LNCaP clone FGC (cell line): ENCODE measurements at regions not wholly inside any gene's neighbourhood (a gene's known extent, or its start where the extent isn't known, plus 50 kb on each side); places are given as distances from the start of the nearest gene placed in this dataset.
A peak's percentile ranks its signal among the peaks of the same experiment; 100 is the strongest.
"Not testable (repeated sequence)": the region's sequence is repeated elsewhere in the genome, so short reads cannot be mapped to it uniquely, and the experiment has no call there.

Source experiments
- DNase-seq: peaks from one replicate; pipeline ENCODE4 v3.0.0-alpha.2; 2011; ENCODE audit warnings: low read depth
- H3K4me3 ChIP-seq: 2 replicates; pipeline ENCODE4 v1.5.1; 2011; ENCODE audit warnings: mild to moderate bottlenecking, low read depth, low read length, control low read depth
- TF ChIP-seq, protein P1 (sequence below): IDR thresholded peaks from 2 replicates; pipeline ENCODE4 v1.5.1; 2012; ENCODE audit warnings: mild to moderate bottlenecking; ENCODE audit not compliant: control insufficient read depth, insufficient read depth; ENCODE audit errors: extremely low read depth

DNA sequence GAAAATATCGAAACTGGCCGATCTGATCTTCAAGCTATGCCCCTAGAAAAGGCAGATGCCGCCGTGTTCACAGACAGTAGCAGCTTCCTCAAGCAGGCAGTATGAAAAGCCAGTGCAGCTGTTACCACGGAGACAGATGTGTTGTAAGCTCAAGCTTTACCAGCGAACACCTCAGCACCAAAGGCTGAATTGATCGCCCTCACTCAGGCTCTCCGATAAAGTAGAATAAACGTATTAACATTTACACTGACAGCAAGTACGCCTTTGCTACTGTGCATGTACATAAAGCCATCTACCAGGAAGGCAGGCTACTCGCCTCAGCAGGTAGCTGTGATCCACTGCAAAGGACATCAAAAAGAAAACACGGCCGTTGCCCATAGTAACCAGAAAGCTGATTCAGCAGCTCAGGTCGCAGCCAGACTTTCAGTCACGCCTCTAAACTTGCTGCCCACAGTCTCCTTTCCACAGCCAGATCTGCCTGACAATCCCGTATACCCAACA, 122.8 kb upstream of the DEFB108B start:
- H3K4me3 ChIP-seq = not testable (repeated sequence)
- peak; percentile 7 for DNase-seq

DNA sequence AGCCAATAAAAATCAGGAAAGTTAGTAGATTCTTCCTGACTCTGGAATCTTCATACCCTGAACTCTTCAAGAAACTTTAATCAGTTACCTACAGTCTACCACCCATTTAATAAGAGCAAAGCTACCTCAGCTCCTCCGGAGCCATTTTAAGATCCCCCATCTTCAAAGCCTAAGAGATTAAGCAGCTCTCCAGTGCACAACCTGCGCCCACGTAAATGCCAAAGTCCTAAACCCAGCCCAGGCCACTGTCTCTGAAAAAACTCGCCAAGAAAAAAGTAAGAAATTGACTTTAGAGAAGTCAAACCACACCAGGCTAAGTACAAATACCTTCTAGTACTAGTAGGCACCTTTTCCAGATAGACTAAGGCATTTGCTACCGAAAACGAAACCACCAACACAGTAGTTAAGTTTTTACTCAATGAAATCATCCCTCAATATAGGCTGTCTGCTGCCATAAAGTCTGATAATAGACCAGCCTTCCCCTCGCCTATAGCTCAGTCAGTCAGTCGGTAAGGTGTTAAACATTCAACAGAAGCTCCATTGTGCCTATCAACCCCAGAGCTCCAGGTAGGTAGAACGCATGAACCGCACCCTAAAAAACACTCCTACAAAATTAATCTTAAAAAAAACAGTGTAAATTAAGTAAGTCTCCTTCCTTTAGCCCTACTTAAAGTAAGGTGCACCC, 122.2 kb upstream of the DEFB108B start:
- H3K4me3 ChIP-seq = not testable (repeated sequence)

DNA sequence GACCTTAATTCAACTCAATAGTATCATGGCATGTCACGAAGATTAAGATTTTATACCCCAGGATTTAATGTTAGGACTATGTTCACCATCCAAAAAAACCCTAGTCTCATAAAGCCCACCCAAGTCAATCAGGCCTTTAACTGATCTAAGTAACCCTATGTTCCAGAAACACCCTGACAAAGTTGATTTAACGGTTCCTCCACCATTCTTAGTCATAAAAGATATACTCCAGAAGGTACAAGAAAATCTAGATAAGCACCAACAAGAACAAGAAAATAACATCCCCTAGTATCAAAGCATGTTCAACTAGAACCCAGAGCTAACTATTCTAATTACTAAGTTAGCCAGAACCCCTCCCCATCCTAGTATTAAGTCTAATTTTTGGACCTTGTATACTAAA, 120.7 kb upstream of the DEFB108B start:
- not testable (repeated sequence) for H3K4me3 ChIP-seq, DNase-seq

More for the DNA sequence above, 122.2 kb upstream of the DEFB108B start:
- DNase-seq = not testable (repeated sequence)

DNA sequence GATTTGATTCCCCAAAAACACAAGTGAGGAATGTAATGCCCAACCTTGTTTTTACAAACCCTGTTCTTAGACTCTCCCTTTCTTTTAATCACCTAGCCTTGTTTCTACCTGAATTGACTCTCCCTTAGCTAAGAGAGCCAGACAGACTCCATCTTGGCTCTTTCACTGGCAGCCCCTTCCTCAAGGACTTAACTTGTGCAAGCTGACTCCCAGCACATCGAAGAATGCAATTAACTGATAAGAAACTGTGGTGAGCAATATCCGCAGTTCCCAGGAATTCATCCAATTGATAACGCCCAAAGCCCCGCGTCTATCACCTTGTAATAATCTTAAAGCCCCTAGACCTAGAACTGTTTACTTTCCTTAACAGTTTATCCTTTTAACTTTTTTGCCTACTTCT, 120.2 kb upstream of the DEFB108B start:
- H3K4me3 ChIP-seq, DNase-seq: not testable (repeated sequence)

DNA sequence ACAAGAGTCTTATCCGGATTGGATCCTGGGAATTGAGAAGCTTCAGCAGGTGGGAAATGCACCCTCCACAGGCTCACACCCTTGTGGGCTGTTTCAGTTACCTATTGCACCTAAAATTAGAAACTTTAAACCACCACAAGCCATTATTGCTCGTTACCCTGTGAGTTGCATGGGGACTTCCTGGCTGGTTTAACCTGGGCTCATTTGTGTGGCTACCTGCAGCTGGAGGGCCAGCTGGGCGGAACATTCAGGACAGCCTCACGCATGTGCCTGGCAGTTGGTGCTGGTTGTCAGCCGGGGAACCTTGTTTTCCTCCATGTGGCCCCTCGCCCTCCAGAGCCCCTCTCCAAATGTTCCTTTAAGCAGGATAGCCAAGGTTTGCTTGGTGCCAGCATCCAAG, 118.5 kb upstream of the DEFB108B start:
- DNase-seq, H3K4me3 ChIP-seq: not testable (repeated sequence)

DNA sequence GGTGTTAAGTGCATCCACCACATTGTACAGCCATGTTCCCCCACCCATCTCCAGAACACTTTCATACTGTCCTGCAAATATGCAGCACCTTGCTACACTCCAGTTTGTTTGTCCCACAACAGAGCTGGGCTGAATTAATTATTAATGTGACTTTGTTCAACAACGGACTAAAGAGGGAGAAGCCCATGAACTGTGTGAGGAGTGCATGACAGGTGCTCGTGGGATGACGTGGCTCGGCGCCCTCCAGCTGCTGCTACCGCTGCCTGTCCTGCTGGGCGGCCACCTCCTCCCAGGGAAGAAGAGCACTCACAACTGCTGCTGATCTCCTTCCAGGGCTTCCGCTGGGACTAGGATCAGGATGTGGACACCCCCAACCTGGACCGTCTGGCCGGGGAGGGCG, 111.2 kb upstream of the DEFB108B start:
- DNase-seq, H3K4me3 ChIP-seq: not testable (repeated sequence)

DNA sequence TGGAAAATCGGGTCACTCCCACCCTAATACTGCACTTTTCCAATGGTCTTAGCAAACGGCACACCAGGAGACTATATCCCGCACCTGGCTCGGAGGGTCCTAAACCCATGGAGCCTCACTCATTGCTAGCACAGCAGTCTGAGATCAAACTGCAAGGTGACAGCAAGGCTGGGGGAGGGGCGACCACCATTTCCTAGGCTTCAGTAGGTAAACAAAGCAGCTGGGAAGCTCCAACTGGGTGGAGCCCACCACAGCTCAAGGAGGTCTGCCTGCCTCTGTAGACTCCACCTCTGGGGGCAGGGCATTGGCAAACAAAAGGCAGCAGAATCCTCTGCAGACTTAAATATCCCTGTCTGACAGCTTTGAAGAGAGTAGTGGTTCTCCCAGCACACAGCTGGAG, 109.0 kb upstream of the DEFB108B start:
- DNase-seq = not testable (repeated sequence)

DNA sequence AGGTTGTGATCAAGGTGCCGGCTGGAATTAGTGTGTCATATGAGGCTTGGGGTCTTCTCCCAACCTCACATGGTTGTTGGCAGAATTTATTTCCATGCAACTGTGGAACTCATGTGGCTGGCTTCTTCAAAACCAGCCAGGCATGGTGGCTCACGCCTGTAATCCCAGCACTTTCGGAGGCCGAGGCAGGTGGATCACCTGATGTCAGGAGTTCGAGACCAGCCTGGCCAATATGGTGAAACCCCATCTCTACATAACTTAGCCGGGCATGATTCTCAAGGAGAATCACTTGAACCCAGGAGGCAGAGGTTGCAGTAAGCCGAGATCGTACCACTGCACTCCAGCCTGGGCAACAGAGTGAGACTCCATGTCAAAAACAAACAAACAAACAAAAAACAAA, 102.3 kb upstream of the DEFB108B start:
- not testable (repeated sequence) for DNase-seq, H3K4me3 ChIP-seq

More for the DNA sequence above, 109.0 kb upstream of the DEFB108B start:
- not testable (repeated sequence) for H3K4me3 ChIP-seq

DNA sequence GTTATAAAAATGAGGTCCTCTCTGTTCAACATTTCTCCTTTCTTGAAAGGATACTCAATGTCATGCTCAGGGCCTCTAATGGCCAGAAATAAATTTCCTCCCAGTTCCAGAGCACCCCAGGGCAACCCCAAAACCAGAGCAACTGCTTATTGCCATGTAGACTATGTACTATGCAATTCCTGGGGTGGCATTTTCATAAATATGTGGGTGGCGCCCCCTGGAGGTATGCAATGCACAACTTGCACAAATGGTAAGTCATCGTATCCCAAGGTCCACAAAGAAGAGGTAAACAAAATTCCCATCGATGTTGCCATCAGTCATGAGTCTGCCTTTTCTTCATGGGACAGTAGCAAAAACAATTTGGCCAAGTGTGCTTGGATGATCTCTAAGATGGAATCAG, 98.6 kb upstream of the DEFB108B start:
- not testable (repeated sequence) for DNase-seq, H3K4me3 ChIP-seq

DNA sequence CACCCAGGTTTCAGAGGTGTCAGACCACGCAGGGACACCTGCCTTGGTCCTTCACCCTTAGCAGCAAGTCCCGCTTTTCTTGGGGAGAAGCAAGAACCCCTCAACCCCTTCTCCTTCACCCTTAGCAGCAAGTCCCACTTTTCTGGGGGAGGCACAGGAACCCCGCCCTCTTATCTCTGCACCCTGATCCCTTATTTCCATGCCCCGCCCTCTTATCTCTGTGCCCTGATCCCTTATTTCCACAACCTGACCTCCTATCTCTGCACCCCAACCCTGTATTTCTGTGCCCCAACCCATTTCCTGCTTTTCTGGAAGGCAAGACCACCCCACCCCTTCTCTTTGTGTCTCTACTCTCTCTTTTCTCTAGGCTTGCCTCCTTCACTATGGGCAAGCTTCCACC, 94.7 kb upstream of the DEFB108B start:
- not testable (repeated sequence) for H3K4me3 ChIP-seq

DNA sequence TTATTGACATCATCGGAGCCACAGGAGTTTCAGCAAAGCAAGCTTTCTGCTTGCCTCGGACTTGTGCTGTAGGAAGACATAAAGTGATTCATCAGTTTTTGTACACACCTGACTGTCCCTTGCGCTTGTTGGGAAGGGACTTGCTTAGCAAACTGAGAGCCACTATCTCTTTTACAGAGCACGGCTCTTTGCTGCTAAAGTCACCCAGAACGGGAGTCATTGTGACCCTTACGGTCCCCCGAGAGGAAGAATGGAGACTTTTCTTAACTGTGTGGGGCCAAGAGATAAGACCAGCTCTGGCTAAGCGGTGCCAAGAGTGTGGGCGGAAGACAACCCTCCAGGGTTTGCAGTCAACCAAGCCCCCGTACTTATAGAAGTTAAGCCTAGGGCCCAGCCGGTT, 89.6 kb upstream of the DEFB108B start:
- DNase-seq, H3K4me3 ChIP-seq: not testable (repeated sequence)

More for the DNA sequence above, 94.7 kb upstream of the DEFB108B start:
- not testable (repeated sequence) for DNase-seq

DNA sequence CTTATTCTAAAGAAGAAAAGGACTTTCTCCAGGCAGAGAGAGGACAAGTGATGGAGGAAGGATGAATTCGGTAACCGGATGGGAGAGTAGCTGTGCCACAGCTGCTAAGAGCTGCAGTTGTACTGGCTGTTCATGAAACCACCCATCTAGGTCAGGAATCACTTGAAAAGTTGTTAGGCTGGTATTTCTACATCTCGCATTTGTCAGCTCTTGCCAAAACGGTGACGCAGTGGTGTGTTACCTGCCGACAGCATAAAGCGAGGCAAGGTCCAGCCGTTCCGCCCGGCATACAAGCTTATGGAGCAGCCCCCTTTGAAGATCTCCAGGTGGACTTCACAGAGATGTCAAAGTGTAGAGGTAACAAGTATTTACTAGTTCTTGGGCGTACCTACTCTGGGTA, 87.3 kb upstream of the DEFB108B start:
- H3K4me3 ChIP-seq = peak overlapping the region; percentile 38
- peak; percentile 26 for DNase-seq

DNA sequence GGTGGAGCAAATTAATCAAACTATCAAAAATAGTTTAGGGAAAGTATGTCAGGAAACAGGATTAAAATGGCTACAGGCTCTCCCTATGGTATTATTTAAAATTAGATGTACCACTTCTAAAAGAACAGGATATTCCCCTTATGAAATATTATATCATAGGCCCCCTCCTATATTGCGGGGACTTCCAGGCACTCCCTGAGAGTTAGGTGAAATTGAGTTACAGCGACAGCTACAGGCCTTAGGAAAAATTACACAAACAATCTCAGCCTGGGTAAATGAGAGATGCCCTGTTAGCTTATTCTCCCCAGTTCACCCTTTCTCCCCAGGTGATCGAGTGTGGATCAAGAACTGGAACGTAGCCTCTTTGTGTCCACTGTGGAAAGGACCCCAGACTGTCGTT, 86.7 kb upstream of the DEFB108B start:
- DNase-seq = not testable (repeated sequence)

DNA sequence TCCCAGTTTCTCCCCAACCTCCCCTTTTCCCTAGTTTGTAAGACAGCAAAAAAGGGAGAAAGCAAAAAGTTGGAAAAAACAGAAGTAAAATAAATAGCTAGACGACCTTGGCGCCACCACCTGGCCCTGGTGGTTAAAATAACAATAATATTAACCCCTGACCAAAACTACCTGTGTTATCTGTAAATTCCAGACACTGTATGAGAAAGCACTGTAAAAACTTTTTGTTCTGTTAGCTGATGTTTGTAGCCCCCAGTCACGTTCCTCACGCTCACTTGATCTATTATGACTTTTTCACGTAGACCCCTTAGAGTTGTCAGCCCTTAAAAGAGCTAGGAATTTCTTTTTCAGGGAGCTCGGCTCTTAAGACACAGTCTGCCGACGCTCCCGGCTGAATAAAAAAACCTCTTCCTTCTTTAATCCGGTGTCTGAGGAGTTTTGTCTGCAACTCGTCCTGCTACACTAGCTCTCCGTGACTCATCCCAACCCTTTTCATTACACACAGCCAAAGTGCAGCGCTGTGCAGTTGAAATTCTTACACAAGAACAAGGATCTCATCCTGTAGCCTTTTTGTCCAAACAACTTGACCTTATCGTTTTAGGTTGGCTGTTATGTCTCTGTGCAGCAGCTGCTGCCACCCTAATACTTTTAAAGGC, 83.9 kb upstream of the DEFB108B start:
- H3K4me3 ChIP-seq, DNase-seq: not testable (repeated sequence)
- TF ChIP-seq, protein P1, sequence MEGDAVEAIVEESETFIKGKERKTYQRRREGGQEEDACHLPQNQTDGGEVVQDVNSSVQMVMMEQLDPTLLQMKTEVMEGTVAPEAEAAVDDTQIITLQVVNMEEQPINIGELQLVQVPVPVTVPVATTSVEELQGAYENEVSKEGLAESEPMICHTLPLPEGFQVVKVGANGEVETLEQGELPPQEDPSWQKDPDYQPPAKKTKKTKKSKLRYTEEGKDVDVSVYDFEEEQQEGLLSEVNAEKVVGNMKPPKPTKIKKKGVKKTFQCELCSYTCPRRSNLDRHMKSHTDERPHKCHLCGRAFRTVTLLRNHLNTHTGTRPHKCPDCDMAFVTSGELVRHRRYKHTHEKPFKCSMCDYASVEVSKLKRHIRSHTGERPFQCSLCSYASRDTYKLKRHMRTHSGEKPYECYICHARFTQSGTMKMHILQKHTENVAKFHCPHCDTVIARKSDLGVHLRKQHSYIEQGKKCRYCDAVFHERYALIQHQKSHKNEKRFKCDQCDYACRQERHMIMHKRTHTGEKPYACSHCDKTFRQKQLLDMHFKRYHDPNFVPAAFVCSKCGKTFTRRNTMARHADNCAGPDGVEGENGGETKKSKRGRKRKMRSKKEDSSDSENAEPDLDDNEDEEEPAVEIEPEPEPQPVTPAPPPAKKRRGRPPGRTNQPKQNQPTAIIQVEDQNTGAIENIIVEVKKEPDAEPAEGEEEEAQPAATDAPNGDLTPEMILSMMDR = 0 out of 2 replicates have a peak, but pooled peaks have one; percentile 9

More for the DNA sequence above, 86.7 kb upstream of the DEFB108B start:
- H3K4me3 ChIP-seq = peak overlapping the region; percentile 38

DNA sequence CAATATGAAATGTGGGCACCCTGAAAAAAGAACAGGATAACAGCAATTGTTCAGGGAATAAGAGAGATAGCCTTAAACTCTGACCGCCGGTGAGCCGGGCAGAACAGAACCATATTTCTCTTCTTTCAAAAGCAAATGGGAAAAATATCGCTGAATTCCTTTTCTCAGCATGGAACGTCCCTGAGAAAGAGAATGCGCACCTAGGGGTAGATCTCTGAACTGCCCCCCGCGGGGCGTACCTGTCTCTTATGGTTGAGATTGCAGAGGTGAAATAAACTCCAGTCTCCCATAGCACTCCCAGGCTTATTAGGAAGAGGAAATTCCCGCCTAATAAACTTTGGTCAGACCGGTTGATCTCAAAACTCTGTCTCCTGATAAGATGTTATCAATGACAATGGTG, 82.1 kb upstream of the DEFB108B start:
- H3K4me3 ChIP-seq, DNase-seq: not testable (repeated sequence)

DNA sequence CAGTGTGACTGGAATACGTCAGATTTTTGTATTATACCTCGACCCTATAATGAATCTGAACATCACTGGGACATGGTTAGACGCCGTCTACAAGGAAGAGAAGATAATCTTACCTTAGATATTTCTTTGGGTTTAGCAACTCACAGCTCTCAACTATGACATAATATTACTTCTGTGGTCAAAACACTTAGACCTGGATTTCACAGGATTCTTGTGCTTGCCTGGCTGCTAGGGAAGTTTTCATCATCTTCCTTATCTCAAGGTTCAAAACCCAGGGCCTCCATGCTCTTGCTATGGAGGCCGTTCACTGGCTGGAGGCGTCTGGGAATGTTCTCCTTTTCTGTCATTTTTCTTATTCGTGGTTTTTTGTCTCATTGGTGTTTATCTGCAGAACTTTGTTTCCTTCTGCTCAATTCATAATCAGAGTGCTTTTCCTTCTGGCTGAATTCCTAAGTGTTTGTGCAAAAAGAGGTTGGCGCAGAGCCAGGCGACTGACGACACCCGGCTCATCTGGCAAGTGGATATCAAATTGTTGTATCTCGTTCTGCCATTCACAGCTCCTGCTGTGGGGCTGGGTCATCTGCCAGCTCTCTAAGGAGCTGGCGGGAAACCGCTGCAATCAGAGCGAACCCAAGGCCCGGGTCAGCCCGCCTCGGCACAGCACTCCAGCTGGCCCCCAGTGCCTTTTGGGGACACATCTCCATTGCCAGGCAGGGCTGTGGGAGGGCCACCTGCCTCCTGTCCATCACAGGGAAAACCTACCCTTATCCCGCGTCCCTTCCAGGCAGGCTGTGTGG, 68.1 kb upstream of the DEFB108B start:
- DNase-seq, H3K4me3 ChIP-seq: not testable (repeated sequence)

DNA sequence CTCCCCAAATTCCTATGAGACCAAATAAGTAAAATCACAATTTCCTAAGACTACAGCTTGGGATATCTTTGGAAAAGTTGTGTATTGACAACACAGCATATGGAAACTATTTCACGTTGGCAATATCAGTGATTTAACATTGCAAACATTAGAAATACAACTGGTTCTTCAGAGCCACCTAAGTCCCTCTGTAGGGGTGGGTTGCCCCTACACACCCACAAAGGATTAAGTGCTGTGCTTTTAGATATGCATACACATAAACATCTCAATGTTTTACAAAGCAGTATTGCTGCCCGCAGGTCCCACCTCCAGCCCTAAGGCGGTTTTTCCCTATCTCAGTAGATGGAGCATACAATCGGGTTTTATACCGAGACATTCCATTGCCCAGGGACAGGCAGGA, 66.0 kb upstream of the DEFB108B start:
- not testable (repeated sequence) for H3K4me3 ChIP-seq, DNase-seq

DNA sequence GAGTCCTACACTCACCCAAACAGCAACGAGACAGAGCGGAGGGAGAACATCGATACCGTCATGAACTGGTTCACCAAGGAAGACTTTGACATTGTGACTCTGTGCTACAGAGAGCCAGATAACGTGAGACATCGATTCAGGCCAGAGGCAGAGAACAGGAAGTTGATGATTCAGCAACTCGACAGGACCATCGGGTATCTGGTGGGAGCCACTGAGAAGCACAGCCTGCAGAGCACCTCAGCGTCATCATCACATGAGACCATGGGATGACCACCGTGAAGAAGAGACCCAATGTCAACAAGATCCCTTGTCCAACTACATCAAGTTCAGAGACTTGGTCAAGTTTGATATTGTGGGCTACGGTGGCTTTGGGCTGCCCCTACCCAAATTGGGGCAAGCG, 60.8 kb upstream of the DEFB108B start:
- DNase-seq, H3K4me3 ChIP-seq: not testable (repeated sequence)
